ENCODE measurements at regions not wholly inside any gene's neighbourhood (a gene's known extent, or its start where the extent isn't known, plus 50 kb on each side); places are given as distances from the start of the nearest gene placed in this dataset.

DNA sequence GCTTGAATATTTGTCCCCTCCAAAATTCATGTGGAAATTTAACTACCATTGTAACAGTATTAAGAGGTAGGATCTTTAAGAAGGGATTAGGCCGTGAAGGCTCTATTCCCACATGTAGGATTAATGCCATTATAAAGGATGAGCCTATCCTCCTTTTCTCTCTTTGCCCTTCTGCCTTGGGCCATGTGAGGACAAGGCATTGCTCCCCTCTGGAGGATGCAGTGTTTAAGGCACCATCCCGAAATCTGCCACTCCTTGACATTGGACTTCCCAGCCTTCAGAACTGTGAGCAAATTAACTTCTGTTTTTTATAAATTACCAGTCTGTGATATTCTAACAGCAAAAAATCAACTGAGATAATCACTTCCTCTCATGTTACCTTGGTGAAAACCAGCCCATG is 124.4 kb downstream of the TOMM20 start:
- Mint-ChIP-seq H3K4me1 (peaks cover 69% of the 10 kb centered on the region), H3K4me3 (no peak overlapping the region), H3K27me3 (no peaks in the 10 kb centered on the region), H3K27ac (peak overlapping the region; percentile 85), H3K36me3 (ENCODE audit: low read depth) (no peaks in the 10 kb centered on the region), H3K9me3 (peaks cover 2% of the 10 kb centered on the region)
- DNase-seq = no peak
- ATAC-seq (ENCODE audit: low read depth) = no peak
- intact Hi-C loops (cut with micrococcal nuclease) = no loop called here
- POLR2A ChIA-PET = interaction anchor here (0.5 to 1.0 kb wide), 2 partner anchors 24 to 53 kb away, joined by 3 to 4 read pairs; no protein-coding TSS in a partner anchor
- CTCF ChIA-PET = interaction anchor here (0.5 kb wide), 1 partner anchor 77 kb away, joined by 4 read pairs; no protein-coding TSS in a partner anchor
- TF ChIP-seq, protein P1, sequence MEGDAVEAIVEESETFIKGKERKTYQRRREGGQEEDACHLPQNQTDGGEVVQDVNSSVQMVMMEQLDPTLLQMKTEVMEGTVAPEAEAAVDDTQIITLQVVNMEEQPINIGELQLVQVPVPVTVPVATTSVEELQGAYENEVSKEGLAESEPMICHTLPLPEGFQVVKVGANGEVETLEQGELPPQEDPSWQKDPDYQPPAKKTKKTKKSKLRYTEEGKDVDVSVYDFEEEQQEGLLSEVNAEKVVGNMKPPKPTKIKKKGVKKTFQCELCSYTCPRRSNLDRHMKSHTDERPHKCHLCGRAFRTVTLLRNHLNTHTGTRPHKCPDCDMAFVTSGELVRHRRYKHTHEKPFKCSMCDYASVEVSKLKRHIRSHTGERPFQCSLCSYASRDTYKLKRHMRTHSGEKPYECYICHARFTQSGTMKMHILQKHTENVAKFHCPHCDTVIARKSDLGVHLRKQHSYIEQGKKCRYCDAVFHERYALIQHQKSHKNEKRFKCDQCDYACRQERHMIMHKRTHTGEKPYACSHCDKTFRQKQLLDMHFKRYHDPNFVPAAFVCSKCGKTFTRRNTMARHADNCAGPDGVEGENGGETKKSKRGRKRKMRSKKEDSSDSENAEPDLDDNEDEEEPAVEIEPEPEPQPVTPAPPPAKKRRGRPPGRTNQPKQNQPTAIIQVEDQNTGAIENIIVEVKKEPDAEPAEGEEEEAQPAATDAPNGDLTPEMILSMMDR (IDR thresholded peaks at IDR 0.05) = no peak

DNA sequence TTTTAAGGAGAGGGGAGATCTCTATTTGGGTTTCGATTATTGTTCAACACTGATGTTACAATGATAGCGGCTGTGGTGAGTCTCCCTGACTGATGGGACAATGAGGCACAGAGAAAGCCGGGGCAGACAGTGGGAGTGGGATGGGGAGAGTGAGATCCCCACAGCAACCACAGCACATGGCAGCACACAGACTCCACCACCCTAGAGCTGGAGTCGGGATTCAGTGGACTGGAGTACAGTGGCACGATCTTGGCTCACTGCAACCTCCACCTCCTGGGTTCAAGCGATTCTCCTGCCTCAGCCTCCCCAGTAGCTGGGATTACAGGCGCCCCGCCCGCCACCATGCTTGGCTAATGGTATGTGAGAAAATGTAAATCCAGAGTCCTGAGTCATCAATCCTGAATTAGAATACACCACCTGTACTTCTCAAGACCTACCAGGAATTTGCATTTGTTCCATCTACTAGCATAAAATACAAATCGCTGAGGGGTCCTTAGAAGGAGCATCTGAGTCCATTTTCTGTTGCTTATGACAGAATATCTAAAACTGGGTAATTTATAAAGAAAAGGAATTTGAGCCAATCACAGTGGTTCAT is 125.8 kb downstream of the TOMM20 start:
- POLR2A ChIA-PET = interaction anchor here (0.6 to 1.7 kb wide), 7 partner anchors 9 to 514 kb away, joined by 3 to 6 read pairs (median 4); partner anchors contain the start of gene IRF2BP2
- TF ChIP-seq, protein P1 (IDR thresholded peaks at IDR 0.05) = no peak

DNA sequence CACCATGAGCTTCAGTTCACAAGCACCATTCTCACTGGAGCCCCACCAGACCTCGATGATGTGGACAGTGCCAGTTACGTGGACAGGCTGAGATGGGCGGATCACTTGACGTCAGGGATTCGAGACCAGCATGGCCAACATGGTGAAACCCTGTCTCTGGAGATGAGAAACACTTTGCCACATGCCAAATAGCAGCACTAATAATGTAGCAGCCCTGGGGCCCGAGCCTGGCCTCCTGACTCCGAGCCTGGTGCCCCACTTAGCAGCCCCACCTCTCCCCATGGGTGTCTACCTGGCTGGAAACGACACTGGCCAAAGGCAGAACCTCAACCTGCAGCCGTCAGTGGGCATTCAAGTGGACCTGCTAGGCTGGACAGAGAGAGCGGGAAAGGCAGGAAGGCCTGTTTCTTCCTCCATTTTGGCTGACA is 129.1 kb downstream of the TOMM20 start:
- POLR2A ChIA-PET = interaction anchor here (0.6 kb wide), 1 partner anchor 133 kb away, joined by 3 read pairs; no protein-coding TSS in a partner anchor

More for the DNA sequence above, 125.8 kb downstream of the TOMM20 start:
- peaks cover 2% of the 10 kb centered on the region for H3K9me3 Mint-ChIP-seq
- no peaks in the 10 kb centered on the region for H3K27me3 Mint-ChIP-seq
- CTCF ChIA-PET = no interaction called here
- peak overlapping the region; percentile 69 for H3K27ac Mint-ChIP-seq
- peaks cover 54% of the 10 kb centered on the region for H3K4me1 Mint-ChIP-seq
- H3K4me3 Mint-ChIP-seq = no peak overlapping the region
- ATAC-seq (ENCODE audit: low read depth) = peak; percentile 22
- DNase-seq = peak; percentile 14
- H3K36me3 Mint-ChIP-seq (ENCODE audit: low read depth) = no peaks in the 10 kb centered on the region
- intact Hi-C loops (cut with micrococcal nuclease) = loop anchor here (1.0 kb wide), 1 partner anchor 8 kb away; no protein-coding TSS in a partner anchor

DNA sequence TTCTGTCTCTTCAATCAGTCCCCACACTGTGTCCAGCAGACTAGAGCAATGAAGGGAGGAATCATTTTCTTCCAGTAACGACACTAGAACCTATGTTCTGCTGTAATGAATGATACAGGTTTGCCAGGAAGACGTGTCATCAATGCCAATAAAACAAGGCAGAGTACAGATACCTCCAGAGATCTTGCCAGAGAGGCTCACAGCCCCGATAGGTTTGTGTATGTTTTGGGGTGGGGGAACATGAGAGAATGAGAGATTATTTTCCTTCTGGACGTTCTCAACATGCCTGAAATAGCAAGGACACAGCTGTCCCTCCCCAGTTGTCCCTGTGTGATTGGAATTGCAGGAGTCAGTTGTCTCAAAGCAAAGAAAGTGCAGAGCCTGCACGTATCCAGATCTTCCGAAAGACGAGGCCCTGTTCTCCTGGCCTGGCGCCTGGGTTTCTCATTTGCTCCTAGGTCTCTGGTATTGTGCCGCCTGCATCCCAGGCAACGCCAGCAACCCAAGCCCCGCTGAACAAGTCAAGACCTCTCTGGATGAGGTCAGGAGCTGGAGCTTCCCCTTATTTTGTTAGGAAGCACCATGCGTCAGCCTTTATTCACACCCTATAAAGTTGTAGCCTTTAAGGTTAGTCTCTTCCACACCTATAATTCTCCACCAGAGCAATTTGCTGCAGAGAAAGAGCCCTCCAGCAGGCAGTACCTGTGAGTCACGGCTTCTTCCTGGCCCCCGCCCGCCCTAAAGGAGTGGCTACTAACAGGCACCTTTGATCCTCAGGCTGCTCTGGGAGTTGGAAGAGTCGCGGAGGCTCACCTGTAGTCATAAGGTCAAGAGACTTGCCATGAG is 130.5 kb downstream of the TOMM20 start:
- no peak for ATAC-seq (ENCODE audit: low read depth)
- no peak overlapping the region for H3K27ac Mint-ChIP-seq
- ChIA-PET POLR2A (interaction anchor here (1.0 kb wide), 1 partner anchor 386 kb away, joined by 3 read pairs; no protein-coding TSS in a partner anchor), CTCF (no interaction called here)
- peaks cover 19% of the 10 kb centered on the region for H3K4me1 Mint-ChIP-seq
- TF ChIP-seq, protein P1 (IDR thresholded peaks at IDR 0.05) = no peak
- intact Hi-C loops (cut with micrococcal nuclease) = no loop called here
- no peak overlapping the region for H3K4me3 Mint-ChIP-seq
- no peaks in the 10 kb centered on the region for H3K36me3 Mint-ChIP-seq (ENCODE audit: low read depth)
- peak; percentile 4 for DNase-seq
- peaks cover 2% of the 10 kb centered on the region for H3K9me3 Mint-ChIP-seq
- H3K27me3 Mint-ChIP-seq = no peaks in the 10 kb centered on the region

More for the DNA sequence above, 129.1 kb downstream of the TOMM20 start:
- intact Hi-C loops (cut with micrococcal nuclease) = no loop called here
- Mint-ChIP-seq H3K9me3 (peaks cover 2% of the 10 kb centered on the region), H3K36me3 (ENCODE audit: low read depth) (no peaks in the 10 kb centered on the region), H3K4me3 (no peak overlapping the region), H3K4me1 (peaks cover 27% of the 10 kb centered on the region), H3K27me3 (no peaks in the 10 kb centered on the region), H3K27ac (no peak overlapping the region)
- ATAC-seq (ENCODE audit: low read depth) = no peak
- DNase-seq = peak; percentile 11
- TF ChIP-seq, protein P1 (IDR thresholded peaks at IDR 0.05) = no peak
- CTCF ChIA-PET = no interaction called here
